GM18517 (cell line): ENCODE measurements at regions not wholly inside any gene's neighbourhood (a gene's known extent, or its start where the extent isn't known, plus 50 kb on each side); places are given as distances from the start of the nearest gene placed in this dataset.

Experiments used
- ATAC-seq: cut with Tn5 transposase; IDR thresholded peaks from one replicate; pipeline ENCODE4 v1.9.1; 2021; ENCODE audit warnings: mild to moderate bottlenecking, moderate library complexity; ENCODE audit not compliant: unreplicated experiment

DNA sequence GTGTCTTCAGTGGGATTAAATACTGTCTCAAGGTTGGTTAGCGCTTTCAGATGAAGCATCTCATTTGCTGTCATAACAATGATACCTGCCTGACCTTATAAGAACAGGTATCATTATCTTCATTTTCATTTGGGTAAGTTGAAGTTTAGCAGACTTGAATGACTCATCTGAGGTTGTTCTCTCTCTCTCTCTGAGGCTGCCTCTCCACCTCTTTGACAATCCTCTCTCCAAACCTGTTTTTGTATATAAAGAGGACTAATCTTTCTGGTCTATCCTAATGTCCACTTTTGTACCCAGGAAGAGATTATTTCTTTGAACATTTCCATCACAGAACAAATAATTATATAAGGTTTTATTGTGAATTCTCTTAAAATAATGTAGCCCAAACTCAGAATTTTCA lies 291.4 kb downstream of the KLF6 start:
- ATAC-seq: no peak

DNA sequence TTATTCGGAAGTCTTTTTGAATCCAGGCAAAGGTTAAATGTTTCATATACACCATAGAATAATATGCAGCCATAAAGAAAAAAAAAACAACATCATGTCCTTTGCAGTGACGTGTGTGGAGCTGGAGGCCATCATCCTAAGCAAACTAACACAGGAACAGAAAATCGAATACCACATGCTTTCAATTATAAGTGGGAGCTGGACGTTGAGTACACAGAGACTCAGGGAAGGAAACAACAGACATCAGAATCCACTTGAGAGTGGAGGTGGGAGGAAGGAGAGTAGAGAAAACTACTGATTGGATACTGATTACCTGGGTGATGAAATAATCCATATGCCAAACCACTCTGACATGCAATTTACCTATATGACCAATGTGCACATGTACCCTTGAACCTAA lies 293.4 kb downstream of the KLF6 start:
- no peak for ATAC-seq

DNA sequence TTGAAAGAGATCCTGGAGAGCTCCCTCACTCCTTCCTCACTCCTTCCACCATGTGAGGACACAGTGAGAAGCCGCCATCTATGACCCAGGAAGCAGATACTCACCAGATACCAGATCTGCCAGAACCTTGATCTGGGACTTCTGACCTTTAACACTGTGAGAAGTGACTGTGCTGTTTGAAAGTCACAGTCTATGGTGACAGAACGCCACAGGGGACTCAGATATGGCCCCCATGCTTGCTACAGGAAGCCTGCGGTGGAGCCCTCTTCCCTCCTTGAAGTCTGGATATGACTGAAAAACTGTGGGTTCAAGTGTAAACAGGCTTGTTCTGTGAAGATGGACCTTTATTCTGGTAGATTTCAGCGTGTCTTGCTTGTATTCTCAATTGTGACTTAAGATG lies 297.8 kb downstream of the KLF6 start:
- no peak for ATAC-seq

- no peak for ATAC-seq
These were observed 298.5 kb downstream of the KLF6 start for GRCh38 chr10:3486346-3487065.

GRCh38 chr10:3485057-3485686 lies 299.8 kb downstream of the KLF6 start:
- no peak for ATAC-seq

GRCh38 chr10:3484306-3485056 lies 300.5 kb downstream of the KLF6 start:
- peak; percentile 75 for ATAC-seq

GRCh38 chr10:3482200-3482993 lies 302.6 kb downstream of the KLF6 start:
- peak; percentile 49 for ATAC-seq

DNA sequence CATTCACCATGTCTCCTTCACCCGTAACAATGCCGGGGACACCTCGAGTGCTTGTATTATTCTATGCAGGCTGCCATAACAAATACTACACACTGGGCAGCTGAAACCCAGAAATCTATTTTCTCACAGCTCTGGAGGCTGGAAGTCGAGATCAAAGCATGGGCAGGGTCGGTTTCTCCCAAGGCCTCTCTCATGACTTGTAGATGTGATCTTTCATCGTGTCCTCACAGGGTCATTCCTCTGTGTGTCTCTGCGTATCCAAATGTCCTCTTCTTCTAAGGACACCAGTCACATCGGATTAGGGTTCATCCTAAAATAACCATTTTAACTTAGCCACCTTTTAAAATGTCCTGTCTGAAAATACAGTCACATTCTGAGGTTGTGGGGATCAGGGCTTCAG lies 303.5 kb downstream of the KLF6 start:
- no peak for ATAC-seq

GRCh38 chr10:3480990-3481315 lies 304.1 kb downstream of the KLF6 start:
- ATAC-seq: no peak

DNA sequence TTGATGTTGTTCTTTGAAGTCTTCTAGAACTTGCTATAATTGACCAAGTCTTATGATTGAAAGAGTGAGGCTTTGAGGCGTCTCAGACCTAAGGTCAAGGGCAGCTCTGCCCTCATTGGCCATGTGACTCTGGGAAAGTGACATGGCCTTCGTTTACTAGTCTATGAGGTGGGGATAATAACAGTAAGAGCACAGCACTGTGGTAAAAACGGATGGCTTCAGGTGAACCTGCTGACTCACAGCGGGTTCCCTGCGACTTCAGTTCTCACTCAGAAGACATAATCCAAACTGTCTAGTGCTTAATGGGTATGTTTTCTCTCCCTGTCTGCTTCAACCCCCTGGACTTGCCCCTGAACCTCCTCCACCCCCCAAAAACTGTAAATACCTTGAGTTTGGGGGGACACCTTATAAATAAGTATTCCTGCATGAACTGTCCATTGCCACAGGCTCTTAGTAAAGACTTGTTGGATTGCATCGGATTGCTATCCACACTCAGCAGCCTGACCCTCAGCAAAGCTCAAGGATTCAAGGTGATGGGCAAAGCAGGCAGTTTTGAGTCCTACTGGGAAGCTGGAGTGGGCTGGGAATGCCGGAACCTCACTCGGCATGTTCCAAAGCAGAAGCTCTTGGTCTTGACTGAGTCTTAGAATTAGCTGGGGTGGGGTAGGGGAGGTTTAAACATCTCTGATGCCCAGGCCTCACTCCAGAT lies 304.6 kb downstream of the KLF6 start:
- ATAC-seq: no peak

- no peak for ATAC-seq
These were observed 306.2 kb upstream of the PITRM1 start for GRCh38 chr10:3478632-3479240.

DNA sequence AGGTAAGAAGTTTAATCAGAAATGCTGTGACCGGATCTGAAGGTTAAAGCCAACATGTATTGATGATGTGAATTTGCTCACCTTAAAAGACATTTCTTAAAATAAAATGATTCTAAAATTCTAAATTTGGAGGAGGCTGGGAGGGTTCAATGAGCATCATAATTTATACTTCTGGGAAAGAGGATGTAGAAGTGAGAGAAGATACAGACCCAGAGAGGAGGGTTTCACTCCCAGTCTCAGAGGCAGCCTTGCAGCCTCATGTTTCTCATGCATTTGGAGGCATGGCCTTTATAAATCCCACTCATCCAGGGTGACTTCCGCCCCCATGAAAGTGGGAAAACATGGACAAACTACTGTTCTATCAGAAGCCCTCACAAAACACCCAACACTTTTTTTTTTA lies 305.6 kb upstream of the PITRM1 start:
- peak; percentile 54 for ATAC-seq

DNA sequence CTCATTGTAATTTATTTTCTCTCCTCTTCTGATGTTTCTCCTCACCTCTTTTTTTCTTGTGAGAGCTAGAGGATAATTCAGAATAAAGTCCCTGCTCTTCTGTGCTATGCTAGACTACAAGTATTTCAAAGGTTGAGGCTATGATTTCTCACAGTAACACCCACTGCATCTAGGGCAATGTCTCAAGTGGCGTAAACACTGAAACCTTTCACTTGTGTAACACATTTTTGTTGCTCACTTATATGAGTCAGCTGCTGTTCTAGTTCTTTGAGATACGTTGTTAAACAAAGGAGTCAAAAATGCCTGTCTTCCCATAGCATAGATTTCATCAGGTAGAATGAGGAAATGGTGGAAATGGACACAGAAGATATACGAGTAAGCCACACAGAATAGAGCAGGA lies 305.1 kb upstream of the PITRM1 start:
- ATAC-seq: peak; percentile 72

DNA sequence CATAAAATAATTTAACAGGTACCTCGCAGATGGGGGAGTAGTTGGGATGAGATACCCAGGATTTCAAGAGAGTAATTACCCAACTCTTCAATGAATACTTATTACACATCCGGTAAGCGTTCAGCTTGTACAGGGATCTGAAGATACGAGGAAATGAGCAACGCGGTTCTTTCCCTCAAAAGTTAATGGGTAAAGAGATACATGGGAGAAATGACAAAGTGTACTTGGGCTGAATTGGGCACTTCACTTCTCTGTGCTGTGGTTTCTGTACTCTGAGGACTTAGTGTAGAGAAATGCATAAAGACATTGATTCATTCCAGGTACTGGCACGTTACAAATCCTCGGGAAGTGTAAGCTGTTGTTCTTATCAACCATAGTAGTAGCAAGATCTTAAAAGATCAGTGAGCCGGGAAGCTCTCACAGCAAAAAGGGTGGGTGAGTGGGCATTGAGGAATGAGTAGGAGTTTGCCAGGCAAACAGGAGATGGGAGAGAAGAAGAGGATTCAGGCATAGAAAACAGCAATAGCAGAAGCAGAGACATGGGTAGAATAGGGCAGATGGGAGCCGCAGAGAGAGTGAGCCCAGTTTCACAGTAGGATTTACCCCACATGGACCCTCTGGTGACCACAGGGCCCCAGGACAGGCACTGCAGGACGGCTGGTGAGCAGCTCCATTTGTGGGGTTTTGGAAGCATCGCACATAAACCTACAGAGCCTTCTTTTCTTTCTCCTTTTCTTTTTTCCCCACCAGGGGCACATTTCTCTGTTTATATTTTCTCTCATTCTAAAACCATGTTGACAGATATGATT lies 304.3 kb upstream of the PITRM1 start:
- no peak for ATAC-seq

DNA sequence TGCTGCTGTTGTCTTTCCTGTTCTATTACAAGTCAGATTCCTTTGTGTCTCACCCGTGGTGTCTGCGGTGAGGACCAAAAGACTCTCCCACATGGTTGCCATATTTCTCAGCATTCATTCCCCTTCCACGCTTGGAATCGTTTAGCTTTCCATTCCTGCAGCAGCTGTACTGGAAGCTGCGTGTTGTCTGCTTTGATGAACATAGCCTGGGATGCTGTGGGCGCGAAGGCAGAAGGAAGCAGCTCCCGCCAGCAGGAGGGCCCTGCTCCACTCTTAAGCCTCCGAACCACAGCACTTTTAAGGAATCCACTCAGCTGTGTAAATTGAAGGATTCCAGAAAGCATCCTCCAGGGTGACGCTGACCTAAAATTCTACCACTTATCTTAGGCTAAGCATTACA lies 303.6 kb upstream of the PITRM1 start:
- ATAC-seq: no peak

DNA sequence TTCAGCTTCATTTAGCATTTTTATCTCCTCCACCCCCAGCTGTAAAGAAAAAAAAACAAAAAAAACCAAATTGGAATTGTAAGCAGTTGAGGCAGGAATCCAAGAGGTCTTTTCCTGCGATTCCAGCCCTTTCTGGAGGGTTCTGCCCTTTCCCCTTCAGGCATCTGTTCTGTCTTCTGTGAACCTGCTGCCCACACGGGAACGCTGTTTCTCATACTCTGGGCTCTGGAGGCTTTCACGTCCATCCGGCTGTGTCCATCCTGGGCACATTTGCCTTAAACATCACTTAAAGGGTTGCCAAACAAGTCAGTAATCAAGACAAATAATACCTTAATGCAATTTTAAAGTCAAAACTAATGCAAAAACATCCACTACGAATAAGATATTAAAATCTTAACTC lies 302.8 kb upstream of the PITRM1 start:
- ATAC-seq: no peak

- ATAC-seq: no peak
These were observed 301.7 kb upstream of the PITRM1 start for GRCh38 chr10:3474266-3474665.

DNA sequence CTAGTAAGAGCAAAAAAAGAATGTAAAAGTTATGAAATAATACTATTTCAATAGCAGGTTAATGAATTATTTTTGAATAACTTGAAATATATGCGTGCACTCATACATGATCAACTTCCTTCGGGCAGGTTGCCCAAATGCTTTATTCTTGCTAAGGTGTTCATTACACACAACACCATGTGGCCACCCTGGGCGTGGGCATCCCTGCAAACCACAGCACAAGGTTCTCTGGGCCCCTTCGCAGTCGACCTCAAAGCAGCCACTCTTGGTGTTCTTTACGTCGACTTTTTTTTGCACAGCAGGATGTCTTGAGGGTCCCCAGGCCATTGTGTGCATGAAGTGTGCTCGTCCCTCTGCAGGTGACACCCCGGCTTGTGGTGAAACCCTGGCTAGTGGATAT lies 300.7 kb upstream of the PITRM1 start:
- no peak for ATAC-seq

GRCh38 chr10:3472287-3473051 lies 299.9 kb upstream of the PITRM1 start:
- no peak for ATAC-seq
